ENCODE measurements at regions not wholly inside any gene's neighbourhood (a gene's known extent, or its start where the extent isn't known, plus 50 kb on each side); places are given as distances from the start of the nearest gene placed in this dataset.
"Not testable (repeated sequence)": the region's sequence is repeated elsewhere in the genome, so short reads cannot be mapped to it uniquely, and the experiment has no call there.

- no peak for DNase-seq
Observed at GRCh38 chr15:62653122-62653521, 389.4 kb upstream of the TPM1 start.

- no peak for DNase-seq
Observed at GRCh38 chr15:62656071-62656470, 386.5 kb upstream of the TPM1 start.

GRCh38 chr15:62657501-62657900, 385.0 kb upstream of the TPM1 start:
- not testable (repeated sequence) for DNase-seq

GRCh38 chr15:62658498-62658897, 384.0 kb upstream of the TPM1 start:
- DNase-seq = no peak

GRCh38 chr15:62663547-62663946, 379.0 kb upstream of the TPM1 start:
- DNase-seq = no peak

GRCh38 chr15:62665449-62665848, 377.1 kb upstream of the TPM1 start:
- no peak for DNase-seq

- DNase-seq = no peak
Observed at GRCh38 chr15:62666046-62666445, 376.5 kb upstream of the TPM1 start.

GRCh38 chr15:62672268-62672667, 370.3 kb upstream of the TPM1 start:
- DNase-seq = no peak

GRCh38 chr15:62676891-62677290, 365.7 kb upstream of the TPM1 start:
- DNase-seq = no peak

- no peak for DNase-seq
Observed at GRCh38 chr15:62681939-62682896, 360.3 kb upstream of the TPM1 start.

GRCh38 chr15:62683192-62683591, 359.4 kb upstream of the TPM1 start:
- not testable (repeated sequence) for DNase-seq

GRCh38 chr15:62684123-62684808, 358.3 kb upstream of the TPM1 start:
- no peak for DNase-seq

GRCh38 chr15:62691008-62691407, 351.5 kb upstream of the TPM1 start:
- no peak for DNase-seq

GRCh38 chr15:62697636-62698035, 344.9 kb upstream of the TPM1 start:
- no peak for DNase-seq

- no peak for DNase-seq
Observed at GRCh38 chr15:62698646-62699045, 343.9 kb upstream of the TPM1 start.

GRCh38 chr15:62706317-62706716, 336.2 kb upstream of the TPM1 start:
- DNase-seq = no peak

GRCh38 chr15:62708470-62708869, 334.1 kb upstream of the TPM1 start:
- no peak for DNase-seq

GRCh38 chr15:62709261-62709660, 333.3 kb upstream of the TPM1 start:
- DNase-seq = no peak

GRCh38 chr15:62711691-62712454, 330.7 kb upstream of the TPM1 start:
- DNase-seq = no peak

- DNase-seq = no peak
Observed at GRCh38 chr15:62712455-62712839, 330.1 kb upstream of the TPM1 start.

- no peak for DNase-seq
Observed at GRCh38 chr15:62715946-62716345, 326.6 kb upstream of the TPM1 start.

GRCh38 chr15:62717496-62717895, 325.1 kb upstream of the TPM1 start:
- DNase-seq = no peak

GRCh38 chr15:62719316-62719715, 323.2 kb upstream of the TPM1 start:
- no peak for DNase-seq
